HCT116 (cell line): ENCODE measurements at regions not wholly inside any gene's neighbourhood (a gene's known extent, or its start where the extent isn't known, plus 50 kb on each side); places are given as distances from the start of the nearest gene placed in this dataset.

Experiments
- ATAC-seq: fragments of 200-7000 bp; cut with Tn5 transposase; 2 replicates; pipeline ENCODE4 v1.9.1; 2020; ENCODE audit warnings: mild to moderate bottlenecking, moderate library complexity
- BruUV-seq: library from RNA; stranded (reverse); fragments of 400-500 nt; replicated peaks from 2 replicates; lab custom pipeline; 2021; lab: Mats Ljungman, UMichigan
- CTCF ChIA-PET: fragments of 300-600 bp; sonication (Branson Sonifier 250); formaldehyde crosslinking; loops from one replicate; lab custom pipeline; 2021; ENCODE audit warnings: antibody characterized with exemption; lab: Charles Lee
- POLR2A ChIA-PET: fragments of 300-600, 350-600 bp; sonication (Branson Sonifier 250); formaldehyde crosslinking; loops from one replicate; lab custom pipeline; 2021; ENCODE audit warnings: antibody characterized with exemption; lab: Charles Lee
- RAD21 ChIA-PET, 2 experiments: fragments of 300-600 bp; sonication (Branson Sonifier 250); formaldehyde crosslinking; loops; one replicate each; lab custom pipeline; 2023; ENCODE audit warnings: low total read pairs in 2 of 2; ENCODE audit not compliant: uncharacterized antibody in 2 of 2, unreplicated experiment in 2 of 2, low non-redundant PET in 1 of 2; lab: Charles Lee
- DNase-seq: peaks from one replicate; pipeline ENCODE4 v3.0.0-alpha.2; 2010; ENCODE audit warnings: low read depth, low spot score
- H2AFZ ChIP-seq: fragments of 200-600 bp; shearing (Covaris generic), sonication (generic); 2 replicates; pipeline ENCODE4 v1.6.1; 2017; ENCODE audit warnings: low read depth, mixed run types, mixed read lengths, antibody characterized with exemption, low read length; ENCODE audit not compliant: poor library complexity, severe bottlenecking
- H3K27ac ChIP-seq: 2 replicates; pipeline ENCODE4 v1.5.1; 2012; ENCODE audit warnings: low read depth, low read length
- H3K27me3 ChIP-seq: fragments of 200-600 bp; sonication (generic); 2 replicates; pipeline ENCODE4 v1.6.1; 2016; ENCODE audit warnings: mixed run types, low read length, mixed read lengths; ENCODE audit not compliant: insufficient read depth
- H3K36me3 ChIP-seq, 2 experiments: fragments of 200-500 bp in 1 of 2; fragments of 200-600 bp in 1 of 2; sonication (Bioruptor generic) in 1 of 2; sonication (generic) in 1 of 2; 2 replicates each; pipeline versions ENCODE4 v1.5.1 to v1.6.1; 2014 to 2016; ENCODE audit warnings: low read length in 2 of 2, inconsistent platforms in 1 of 2, mixed read lengths in 1 of 2, mixed run types in 1 of 2; ENCODE audit not compliant: insufficient read depth in 2 of 2, control insufficient read depth in 1 of 2
- H3K4me1 ChIP-seq, 2 experiments: fragments of 200-600 bp in 1 of 2; sonication (generic) in 1 of 2; 2 replicates each; pipeline versions ENCODE4 v1.5.1 to v1.6.1; 2012 to 2017; ENCODE audit warnings: low read length in 2 of 2, inconsistent platforms in 1 of 2, mild to moderate bottlenecking in 1 of 2, mixed read lengths in 1 of 2, mixed run types in 1 of 2, moderate library complexity in 1 of 2; ENCODE audit not compliant: insufficient read depth in 2 of 2, control insufficient read depth in 1 of 2
- H3K4me2 ChIP-seq: fragments of 200-600 bp; sonication (generic); 2 replicates; pipeline ENCODE4 v1.6.1; 2017; ENCODE audit warnings: mixed run types, low read length, mixed read lengths
- H3K4me3 ChIP-seq, 2 experiments: fragments of 200-600 bp in 1 of 2; sonication (generic) in 1 of 2; replicated peaks in 1 of 2; 2 replicates each; pipeline ENCODE4 v1.5.1; 2011 to 2016; ENCODE audit warnings: low read length in 2 of 2, control low read depth in 1 of 2, low read depth in 1 of 2, mild to moderate bottlenecking in 1 of 2, mixed read lengths in 1 of 2, mixed run types in 1 of 2
- H3K79me2 ChIP-seq: fragments of 200-600 bp; sonication (generic); 2 replicates; pipeline ENCODE4 v1.6.1; 2017; ENCODE audit warnings: mild to moderate bottlenecking, mixed run types, low read length, moderate library complexity, mixed read lengths; ENCODE audit not compliant: insufficient read depth
- H3K9ac ChIP-seq: fragments of 200-600 bp; sonication (generic); 2 replicates; pipeline ENCODE4 v1.6.1; 2016; ENCODE audit warnings: low read length, mixed read lengths
- H3K9me2 ChIP-seq: fragments of 200-600 bp; sonication (generic), shearing (Covaris generic); 2 replicates; pipeline ENCODE4 v1.6.1; 2017; ENCODE audit warnings: mixed run types, mild to moderate bottlenecking, moderate library complexity; ENCODE audit not compliant: insufficient read depth
- H3K9me3 ChIP-seq, 2 experiments: fragments of 200-500 bp in 1 of 2; fragments of 200-600 bp in 1 of 2; sonication (Bioruptor generic) in 1 of 2; sonication (generic) in 1 of 2; 2 replicates each; pipeline ENCODE4 v1.6.1; 2014 to 2017; ENCODE audit warnings: low read length in 2 of 2, mixed read lengths in 2 of 2, inconsistent platforms in 1 of 2, low read depth in 1 of 2, mild to moderate bottlenecking in 1 of 2, mixed run types in 1 of 2, moderate library complexity in 1 of 2; ENCODE audit not compliant: control insufficient read depth in 1 of 2, insufficient read depth in 1 of 2
- H4K20me1 ChIP-seq: fragments of 200-600 bp; sonication (generic), shearing (Covaris generic); 2 replicates; pipeline ENCODE4 v1.6.1; 2017; ENCODE audit warnings: mixed run types, mild to moderate bottlenecking, moderate library complexity; ENCODE audit not compliant: insufficient read depth
- POLR2A ChIP-seq: IDR thresholded peaks from 2 replicates; pipeline ENCODE4 v1.7.0; 2011; ENCODE audit warnings: borderline replicate concordance; ENCODE audit not compliant: insufficient read depth, insufficient read length; ENCODE audit errors: extremely low read depth
- SIN3A ChIP-seq: IDR thresholded peaks from 2 replicates; pipeline ENCODE4 v1.6.1; 2012; ENCODE audit warnings: low read depth
- TCF7L2 ChIP-seq: IDR thresholded peaks from 2 replicates; pipeline ENCODE4 v1.7.0; 2011; ENCODE audit warnings: borderline replicate concordance, inconsistent platforms; ENCODE audit not compliant: insufficient read depth, insufficient read length; ENCODE audit errors: extremely low read depth
- ZFX ChIP-seq: fragments of 450-650 bp; IDR thresholded peaks from 2 replicates; pipeline ENCODE4 v1.6.1; 2017
- ZNF274 ChIP-seq: fragments of 200-500 bp; sonication (Bioruptor generic); IDR thresholded peaks from 2 replicates; pipeline ENCODE4 v1.6.1; 2014; ENCODE audit warnings: mild to moderate bottlenecking, low read depth, low read length, inconsistent platforms
- intact Hi-C: fragments of 100-400 bp; cut with micrococcal nuclease; formaldehyde crosslinking; loops from 2 replicates; pipeline ENCODE4 v1.10.0; 2022
- TF ChIP-seq, protein P1 (sequence below): IDR thresholded peaks from 2 replicates; pipeline ENCODE4 v1.6.1; 2012; ENCODE audit warnings: low read depth
- TF ChIP-seq, protein P2 (sequence below), 3 experiments: fragments of 200-600 bp in 1 of 3; sonication (generic) in 1 of 3; IDR thresholded peaks in 2 of 3; conservative IDR thresholded peaks in 1 of 3; 2 replicates each; pipeline ENCODE4 v1.5.1; 2012 to 2017; ENCODE audit warnings: low read depth in 2 of 3, low read length in 2 of 3, antibody characterized with exemption in 1 of 3, borderline replicate concordance in 1 of 3, control low read depth in 1 of 3, mild to moderate bottlenecking in 1 of 3, mixed read lengths in 1 of 3, mixed run types in 1 of 3, moderate library complexity in 1 of 3; ENCODE audit not compliant: insufficient read depth in 1 of 3

DNA sequence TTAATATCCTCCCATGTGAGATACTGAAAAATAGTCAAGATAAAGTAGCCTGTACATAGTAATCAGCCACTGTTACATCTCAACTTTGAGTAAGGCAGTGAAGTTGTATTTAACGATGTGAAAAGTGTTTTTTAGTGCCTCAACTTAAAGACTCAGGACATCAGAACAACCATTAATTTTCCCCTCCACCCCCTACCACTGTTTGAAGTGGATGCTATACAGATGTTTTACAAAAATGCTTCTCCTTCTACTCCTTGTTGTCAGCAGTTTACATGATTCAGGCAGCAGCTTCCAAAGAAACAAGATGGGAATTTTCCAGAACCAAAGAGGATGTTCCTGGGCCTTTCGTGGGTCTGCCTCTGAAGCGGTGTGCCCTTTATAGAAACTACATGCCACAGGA lies 143.6 kb downstream of the RPAP3 start:
- no peak for DNase-seq
- H2AFZ ChIP-seq = no peak overlapping the region
- no peak overlapping the region for H3K9ac ChIP-seq
- intact Hi-C loops = no loop called here
- POLR2A ChIA-PET = no interaction called here
- TF ChIP-seq ZFX = no peak
- TF ChIP-seq SIN3A = no peak
- TF ChIP-seq, protein P1, sequence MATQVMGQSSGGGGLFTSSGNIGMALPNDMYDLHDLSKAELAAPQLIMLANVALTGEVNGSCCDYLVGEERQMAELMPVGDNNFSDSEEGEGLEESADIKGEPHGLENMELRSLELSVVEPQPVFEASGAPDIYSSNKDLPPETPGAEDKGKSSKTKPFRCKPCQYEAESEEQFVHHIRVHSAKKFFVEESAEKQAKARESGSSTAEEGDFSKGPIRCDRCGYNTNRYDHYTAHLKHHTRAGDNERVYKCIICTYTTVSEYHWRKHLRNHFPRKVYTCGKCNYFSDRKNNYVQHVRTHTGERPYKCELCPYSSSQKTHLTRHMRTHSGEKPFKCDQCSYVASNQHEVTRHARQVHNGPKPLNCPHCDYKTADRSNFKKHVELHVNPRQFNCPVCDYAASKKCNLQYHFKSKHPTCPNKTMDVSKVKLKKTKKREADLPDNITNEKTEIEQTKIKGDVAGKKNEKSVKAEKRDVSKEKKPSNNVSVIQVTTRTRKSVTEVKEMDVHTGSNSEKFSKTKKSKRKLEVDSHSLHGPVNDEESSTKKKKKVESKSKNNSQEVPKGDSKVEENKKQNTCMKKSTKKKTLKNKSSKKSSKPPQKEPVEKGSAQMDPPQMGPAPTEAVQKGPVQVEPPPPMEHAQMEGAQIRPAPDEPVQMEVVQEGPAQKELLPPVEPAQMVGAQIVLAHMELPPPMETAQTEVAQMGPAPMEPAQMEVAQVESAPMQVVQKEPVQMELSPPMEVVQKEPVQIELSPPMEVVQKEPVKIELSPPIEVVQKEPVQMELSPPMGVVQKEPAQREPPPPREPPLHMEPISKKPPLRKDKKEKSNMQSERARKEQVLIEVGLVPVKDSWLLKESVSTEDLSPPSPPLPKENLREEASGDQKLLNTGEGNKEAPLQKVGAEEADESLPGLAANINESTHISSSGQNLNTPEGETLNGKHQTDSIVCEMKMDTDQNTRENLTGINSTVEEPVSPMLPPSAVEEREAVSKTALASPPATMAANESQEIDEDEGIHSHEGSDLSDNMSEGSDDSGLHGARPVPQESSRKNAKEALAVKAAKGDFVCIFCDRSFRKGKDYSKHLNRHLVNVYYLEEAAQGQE = no peak
- no peak for TF ChIP-seq ZNF274
- TF ChIP-seq TCF7L2 = no peak
- TF ChIP-seq POLR2A = no peak
- TF ChIP-seq, protein P2, sequence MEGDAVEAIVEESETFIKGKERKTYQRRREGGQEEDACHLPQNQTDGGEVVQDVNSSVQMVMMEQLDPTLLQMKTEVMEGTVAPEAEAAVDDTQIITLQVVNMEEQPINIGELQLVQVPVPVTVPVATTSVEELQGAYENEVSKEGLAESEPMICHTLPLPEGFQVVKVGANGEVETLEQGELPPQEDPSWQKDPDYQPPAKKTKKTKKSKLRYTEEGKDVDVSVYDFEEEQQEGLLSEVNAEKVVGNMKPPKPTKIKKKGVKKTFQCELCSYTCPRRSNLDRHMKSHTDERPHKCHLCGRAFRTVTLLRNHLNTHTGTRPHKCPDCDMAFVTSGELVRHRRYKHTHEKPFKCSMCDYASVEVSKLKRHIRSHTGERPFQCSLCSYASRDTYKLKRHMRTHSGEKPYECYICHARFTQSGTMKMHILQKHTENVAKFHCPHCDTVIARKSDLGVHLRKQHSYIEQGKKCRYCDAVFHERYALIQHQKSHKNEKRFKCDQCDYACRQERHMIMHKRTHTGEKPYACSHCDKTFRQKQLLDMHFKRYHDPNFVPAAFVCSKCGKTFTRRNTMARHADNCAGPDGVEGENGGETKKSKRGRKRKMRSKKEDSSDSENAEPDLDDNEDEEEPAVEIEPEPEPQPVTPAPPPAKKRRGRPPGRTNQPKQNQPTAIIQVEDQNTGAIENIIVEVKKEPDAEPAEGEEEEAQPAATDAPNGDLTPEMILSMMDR (IDR thresholded peaks at IDR 0.05 in 2 of 3, conservative IDR thresholded peaks at IDR 0.05 in 1 of 3; ENCODE audit: borderline replicate concordance in 1 of 3, insufficient read depth in 1 of 3, low read depth in 2 of 3, low read length in 2 of 3) = no peak
- TF ChIP-seq, all 23 proteins: peak for 0
- Histone ChIP-seq H3K27ac (no peak overlapping the region), H4K20me1 (no peaks in the 10 kb centered on the region), H3K27me3 (no peaks in the 10 kb centered on the region), H3K9me3 (no peaks in the 10 kb centered on the region), H3K4me2 (no peak overlapping the region), H3K4me3 (no peak overlapping the region), H3K36me3 (no peaks in the 10 kb centered on the region), H3K9me2 (no peaks in the 10 kb centered on the region), H3K4me1 (peaks cover 0 to 11% of the 10 kb centered on the region in 2 experiments; a peak in 2 of 4 replicates), H3K79me2 (no peaks in the 10 kb centered on the region)
- CTCF ChIA-PET = no interaction called here
- ATAC-seq = no peak
- BruUV-seq = no TSS peak
- RAD21 ChIA-PET = no interaction called here
